Activated T-helper 17 cell treated with anti-CD3 and anti-CD28 coated beads, Interleukin-2, amount 50 U/mL, for 72 hours (primary cell): ENCODE measurements at regions not wholly inside any gene's neighbourhood (a gene's known extent, or its start where the extent isn't known, plus 50 kb on each side); places are given as distances from the start of the nearest gene placed in this dataset.

Source experiments
- ATAC-seq: fragments of 150-1000 bp; cut with Tn5 transposase; replicated peaks from 2 replicates; pipeline ENCODE4 v1.10.0; 2021; ENCODE audit warnings: mild to moderate bottlenecking, moderate library complexity
- H3K27ac Mint-ChIP-seq: one replicate; pipeline ENCODE4 v1.8.0; 2022; ENCODE audit warnings: mixed read lengths
- H3K27me3 Mint-ChIP-seq: one replicate; pipeline ENCODE4 v1.8.0; 2022; ENCODE audit warnings: mixed read lengths
- H3K36me3 Mint-ChIP-seq: one replicate; pipeline ENCODE4 v1.8.0; 2022; ENCODE audit warnings: low read depth, mild to moderate bottlenecking, mixed read lengths
- H3K4me1 Mint-ChIP-seq: one replicate; pipeline ENCODE4 v1.8.0; 2022; ENCODE audit warnings: mixed read lengths
- H3K4me3 Mint-ChIP-seq: one replicate; pipeline ENCODE4 v1.8.0; 2022; ENCODE audit warnings: mild to moderate bottlenecking, mixed read lengths
- H3K9me3 Mint-ChIP-seq: one replicate; pipeline ENCODE4 v1.8.0; 2022; ENCODE audit warnings: mixed read lengths

- H3K36me3 Mint-ChIP-seq = no peaks in the 10 kb centered on the region
- no peak for ATAC-seq
- H3K27me3 Mint-ChIP-seq = no peaks in the 10 kb centered on the region
- H3K9me3 Mint-ChIP-seq = no peaks in the 10 kb centered on the region
- H3K27ac Mint-ChIP-seq = no peak overlapping the region
- no peaks in the 10 kb centered on the region for H3K4me1 Mint-ChIP-seq
- no peak overlapping the region for H3K4me3 Mint-ChIP-seq
Observed at GRCh38 chr9:105968811-105969466, 274.6 kb downstream of the TMEM38B start.

- H3K4me1 Mint-ChIP-seq = no peaks in the 10 kb centered on the region
- ATAC-seq = no peak
- no peak overlapping the region for H3K4me3 Mint-ChIP-seq
- no peak overlapping the region for H3K27ac Mint-ChIP-seq
- H3K27me3 Mint-ChIP-seq = no peaks in the 10 kb centered on the region
- no peaks in the 10 kb centered on the region for H3K36me3 Mint-ChIP-seq
- H3K9me3 Mint-ChIP-seq = no peaks in the 10 kb centered on the region
Observed at GRCh38 chr9:105969636-105970035, 275.3 kb downstream of the TMEM38B start.

DNA sequence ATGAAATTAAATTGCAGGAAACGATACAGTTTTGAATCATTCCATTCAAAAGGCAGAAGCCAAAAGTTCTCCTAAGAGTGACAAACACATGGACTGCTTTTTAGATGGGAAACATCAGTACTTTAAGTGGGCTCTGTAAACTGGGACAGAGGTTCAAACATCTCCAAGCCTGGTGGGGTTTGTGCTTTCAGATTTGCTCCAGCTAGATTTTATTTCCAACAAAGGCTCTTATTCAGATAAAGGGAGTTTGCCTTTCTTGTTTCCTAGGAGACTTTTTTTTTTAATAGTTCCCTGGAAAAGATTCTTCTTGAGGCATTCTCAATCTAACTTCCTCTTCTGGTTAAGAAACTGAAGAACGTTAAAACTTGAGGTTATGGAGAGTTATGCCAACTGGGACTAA, 277.6 kb downstream of the TMEM38B start:
- no peak overlapping the region for H3K27ac Mint-ChIP-seq
- no peak overlapping the region for H3K4me3 Mint-ChIP-seq
- H3K4me1 Mint-ChIP-seq = no peaks in the 10 kb centered on the region
- no peaks in the 10 kb centered on the region for H3K27me3 Mint-ChIP-seq
- no peaks in the 10 kb centered on the region for H3K36me3 Mint-ChIP-seq
- H3K9me3 Mint-ChIP-seq = no peaks in the 10 kb centered on the region
- ATAC-seq = no peak

DNA sequence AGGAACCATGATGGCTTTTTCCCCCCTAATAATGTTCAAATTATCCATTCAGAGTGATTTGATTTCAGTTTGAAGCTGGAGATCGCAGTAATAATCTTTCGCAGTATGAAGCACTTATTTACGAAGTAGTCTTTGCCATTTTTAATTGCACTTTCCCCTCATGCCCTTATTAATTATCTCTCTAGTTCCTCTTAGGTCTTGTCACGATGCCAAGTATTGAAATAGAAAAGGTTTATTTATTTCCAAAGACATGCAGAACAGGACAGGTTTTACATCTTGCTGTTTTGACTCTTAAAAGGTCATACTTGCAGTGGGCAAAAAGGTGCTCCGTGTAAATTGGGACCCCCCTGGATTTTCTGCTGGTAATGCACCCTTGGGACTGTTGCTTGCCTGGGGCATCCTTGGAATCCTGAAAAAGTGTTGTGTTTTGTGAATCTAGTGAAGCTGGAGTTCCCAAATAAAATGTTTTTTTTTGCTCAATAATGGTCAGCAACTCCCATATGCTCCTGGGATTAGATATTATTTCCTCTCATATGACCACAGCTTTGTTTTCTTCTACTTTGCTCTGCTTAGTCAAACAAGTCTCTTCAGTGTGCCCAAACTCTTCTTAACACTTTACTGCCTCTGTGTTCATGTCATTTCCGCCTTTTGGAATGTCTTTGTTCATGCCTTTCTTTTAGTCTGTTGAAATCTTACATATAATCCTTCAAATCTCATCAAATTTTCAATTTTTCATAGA, 278.3 kb downstream of the TMEM38B start:
- Mint-ChIP-seq H3K9me3 (no peaks in the 10 kb centered on the region), H3K4me3 (no peak overlapping the region), H3K27me3 (no peaks in the 10 kb centered on the region), H3K4me1 (no peaks in the 10 kb centered on the region), H3K36me3 (no peaks in the 10 kb centered on the region), H3K27ac (no peak overlapping the region)
- ATAC-seq = no peak

GRCh38 chr9:105973951-105974351, 279.6 kb downstream of the TMEM38B start:
- no peak for ATAC-seq
- no peaks in the 10 kb centered on the region for H3K9me3 Mint-ChIP-seq
- H3K4me3 Mint-ChIP-seq = no peak overlapping the region
- H3K27me3 Mint-ChIP-seq = no peaks in the 10 kb centered on the region
- H3K4me1 Mint-ChIP-seq = no peaks in the 10 kb centered on the region
- no peak overlapping the region for H3K27ac Mint-ChIP-seq
- H3K36me3 Mint-ChIP-seq = no peaks in the 10 kb centered on the region

GRCh38 chr9:105975886-105976645, 281.7 kb downstream of the TMEM38B start:
- no peaks in the 10 kb centered on the region for H3K36me3 Mint-ChIP-seq
- H3K4me3 Mint-ChIP-seq = no peak overlapping the region
- H3K27ac Mint-ChIP-seq = no peak overlapping the region
- H3K4me1 Mint-ChIP-seq = no peaks in the 10 kb centered on the region
- H3K27me3 Mint-ChIP-seq = no peaks in the 10 kb centered on the region
- no peak for ATAC-seq
- H3K9me3 Mint-ChIP-seq = no peaks in the 10 kb centered on the region

DNA sequence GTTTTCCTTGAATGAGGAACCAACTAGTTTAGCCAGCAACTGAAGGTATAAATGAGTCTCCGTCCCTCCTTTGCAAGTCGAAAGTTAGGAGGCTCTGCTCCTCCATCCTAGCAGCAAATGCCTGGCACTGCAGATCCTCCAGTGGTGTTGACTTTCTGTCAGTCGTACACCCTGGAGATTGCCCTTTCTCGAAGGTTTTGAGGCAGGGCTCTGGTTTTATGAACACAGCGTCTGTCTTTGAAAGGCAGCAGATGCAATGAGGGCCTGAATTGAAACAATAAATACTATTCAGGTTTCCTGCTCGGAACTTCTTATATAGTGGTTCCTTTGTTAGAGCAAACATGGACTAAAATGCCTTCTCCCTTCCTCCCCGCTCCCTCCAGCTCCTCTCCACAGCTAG, 284.0 kb downstream of the TMEM38B start:
- Mint-ChIP-seq H3K27ac (no peak overlapping the region), H3K27me3 (no peaks in the 10 kb centered on the region), H3K9me3 (no peaks in the 10 kb centered on the region), H3K4me3 (no peak overlapping the region), H3K4me1 (no peaks in the 10 kb centered on the region), H3K36me3 (no peaks in the 10 kb centered on the region)
- no peak for ATAC-seq

GRCh38 chr9:105978826-105979225, 284.5 kb downstream of the TMEM38B start:
- H3K4me1 Mint-ChIP-seq = no peaks in the 10 kb centered on the region
- no peaks in the 10 kb centered on the region for H3K27me3 Mint-ChIP-seq
- no peaks in the 10 kb centered on the region for H3K9me3 Mint-ChIP-seq
- ATAC-seq = no peak
- H3K36me3 Mint-ChIP-seq = no peaks in the 10 kb centered on the region
- H3K27ac Mint-ChIP-seq = no peak overlapping the region
- H3K4me3 Mint-ChIP-seq = no peak overlapping the region

- Mint-ChIP-seq H3K9me3 (no peaks in the 10 kb centered on the region), H3K4me3 (no peak overlapping the region)
- ATAC-seq = no peak
Observed at GRCh38 chr9:105979290-105979689, 284.9 kb downstream of the TMEM38B start.

DNA sequence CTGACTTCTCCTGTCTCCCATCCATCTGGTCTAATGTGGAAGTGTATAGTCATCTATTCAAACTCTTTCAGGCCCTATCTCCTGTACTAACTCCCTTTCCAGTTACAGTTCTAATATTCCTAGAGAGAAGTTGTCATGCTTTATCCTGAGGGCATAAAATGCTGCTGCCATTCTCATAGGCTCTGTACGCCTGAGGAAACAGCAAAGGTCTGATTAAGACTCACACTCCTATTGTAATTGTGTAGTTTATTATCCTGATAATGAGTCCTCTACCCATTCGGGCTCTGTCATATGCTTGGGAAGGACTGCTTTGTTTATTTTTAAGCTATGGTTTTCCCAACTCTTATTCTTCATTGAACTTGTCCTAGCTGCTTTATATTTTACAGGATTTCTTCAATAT, 290.4 kb downstream of the TMEM38B start:
- Mint-ChIP-seq H3K9me3 (no peaks in the 10 kb centered on the region), H3K36me3 (no peaks in the 10 kb centered on the region), H3K4me1 (no peaks in the 10 kb centered on the region), H3K4me3 (no peak overlapping the region), H3K27ac (no peak overlapping the region), H3K27me3 (no peaks in the 10 kb centered on the region)
- no peak for ATAC-seq

More at GRCh38 chr9:105979290-105979689, 284.9 kb downstream of the TMEM38B start:
- Mint-ChIP-seq H3K27me3 (no peaks in the 10 kb centered on the region), H3K4me1 (no peaks in the 10 kb centered on the region), H3K36me3 (no peaks in the 10 kb centered on the region), H3K27ac (no peak overlapping the region)

GRCh38 chr9:105993116-105993854, 298.9 kb downstream of the TMEM38B start:
- no peak overlapping the region for H3K27ac Mint-ChIP-seq
- H3K4me1 Mint-ChIP-seq = no peaks in the 10 kb centered on the region
- no peaks in the 10 kb centered on the region for H3K27me3 Mint-ChIP-seq
- no peak overlapping the region for H3K4me3 Mint-ChIP-seq
- no peaks in the 10 kb centered on the region for H3K36me3 Mint-ChIP-seq
- H3K9me3 Mint-ChIP-seq = no peaks in the 10 kb centered on the region
- no peak for ATAC-seq

DNA sequence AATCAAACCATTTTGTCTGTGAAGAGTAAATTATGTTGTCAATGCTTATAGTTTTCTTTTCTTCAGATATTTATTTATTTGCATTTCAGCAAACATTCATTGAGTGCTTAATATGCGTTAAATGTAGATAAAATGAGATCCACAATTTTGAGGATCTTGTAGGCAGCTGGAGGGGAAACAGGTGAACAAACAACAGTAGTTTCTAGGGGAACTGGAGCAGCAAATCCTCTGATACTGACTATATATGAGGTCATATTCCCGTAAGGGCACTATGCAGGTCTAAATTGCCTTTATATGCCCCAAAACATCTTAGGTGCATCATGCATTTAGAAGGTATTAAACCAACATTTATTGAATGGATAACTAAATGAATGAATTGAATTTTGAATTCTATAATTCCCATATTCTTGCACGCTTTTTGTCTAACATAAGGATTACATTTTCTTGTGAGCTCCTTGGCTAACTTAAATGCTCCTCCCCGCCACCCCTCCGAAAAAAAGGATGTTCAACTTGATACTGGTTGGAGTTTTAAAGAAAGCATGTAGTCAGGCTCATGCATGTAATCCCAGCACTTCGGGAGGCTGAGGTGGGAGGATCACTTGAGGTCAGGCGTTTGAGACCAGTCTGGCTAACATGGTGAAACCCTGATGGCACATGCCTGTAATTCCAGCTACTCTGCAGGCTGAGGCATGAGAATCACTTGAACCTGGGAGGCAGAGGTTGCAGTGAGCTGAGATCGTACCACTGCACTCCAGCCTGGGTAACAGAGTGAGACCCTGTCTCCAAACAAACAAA, 299.8 kb downstream of the TMEM38B start:
- no peak overlapping the region for H3K4me3 Mint-ChIP-seq
- no peaks in the 10 kb centered on the region for H3K27me3 Mint-ChIP-seq
- no peak for ATAC-seq
- H3K27ac Mint-ChIP-seq = no peak overlapping the region
- H3K4me1 Mint-ChIP-seq = no peaks in the 10 kb centered on the region
- H3K36me3 Mint-ChIP-seq = no peaks in the 10 kb centered on the region
- no peaks in the 10 kb centered on the region for H3K9me3 Mint-ChIP-seq

DNA sequence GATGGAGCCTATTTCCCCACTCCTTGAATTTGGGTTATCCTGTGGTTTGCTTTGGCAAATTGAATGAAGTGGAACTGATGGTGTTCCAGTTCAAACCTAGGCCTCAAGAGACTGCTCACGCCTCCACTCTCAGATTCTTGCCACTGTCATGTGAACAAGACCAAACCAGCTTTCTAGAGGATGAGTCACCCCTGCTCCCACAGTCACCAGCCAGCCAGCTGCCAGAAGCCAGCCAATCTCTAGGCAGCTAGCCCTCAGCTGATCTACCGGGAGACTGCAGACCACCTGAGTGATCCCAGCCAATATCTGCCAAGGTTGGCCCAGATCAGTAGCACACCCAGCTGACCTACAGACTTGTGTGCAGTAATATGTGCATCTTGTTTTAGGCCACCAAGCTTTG, 300.6 kb downstream of the TMEM38B start:
- ATAC-seq = no peak
- H3K36me3 Mint-ChIP-seq = no peaks in the 10 kb centered on the region
- H3K27me3 Mint-ChIP-seq = no peaks in the 10 kb centered on the region
- H3K4me1 Mint-ChIP-seq = no peaks in the 10 kb centered on the region
- no peaks in the 10 kb centered on the region for H3K9me3 Mint-ChIP-seq
- no peak overlapping the region for H3K27ac Mint-ChIP-seq
- H3K4me3 Mint-ChIP-seq = no peak overlapping the region

DNA sequence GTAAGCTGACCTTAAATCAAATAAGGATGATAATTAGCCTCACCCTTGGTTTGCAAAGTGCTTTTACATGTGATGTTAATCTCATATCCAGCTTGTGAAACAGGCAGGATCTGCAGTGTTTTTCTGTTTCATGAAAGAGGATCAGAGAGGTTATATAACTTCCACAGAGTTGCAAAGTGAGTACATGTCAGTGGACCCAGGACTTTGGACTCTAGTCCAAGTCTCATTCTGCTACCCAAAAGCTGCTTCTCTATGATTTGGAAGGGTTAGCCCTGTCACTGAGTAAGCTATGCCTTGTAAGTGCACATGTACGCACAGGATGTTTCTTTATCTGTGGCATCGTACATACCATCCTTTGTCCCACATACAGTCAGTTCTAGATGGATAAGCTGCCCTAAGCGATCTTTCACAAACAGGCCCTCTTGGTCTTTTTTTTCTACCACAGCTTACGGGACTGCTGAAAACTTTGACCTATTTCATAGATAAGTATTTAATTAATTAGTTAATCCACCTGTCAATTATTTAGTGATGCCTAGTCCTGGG, 322.9 kb downstream of the TMEM38B start:
- Mint-ChIP-seq H3K27me3 (no peaks in the 10 kb centered on the region), H3K36me3 (no peaks in the 10 kb centered on the region), H3K4me1 (no peaks in the 10 kb centered on the region), H3K4me3 (no peak overlapping the region), H3K9me3 (no peaks in the 10 kb centered on the region), H3K27ac (no peak overlapping the region)
- no peak for ATAC-seq
